BJ (cell line): ENCODE measurements at regions not wholly inside any gene's neighbourhood (a gene's known extent, or its start where the extent isn't known, plus 50 kb on each side); places are given as distances from the start of the nearest gene placed in this dataset.
A peak's percentile ranks its signal among the peaks of the same experiment; 100 is the strongest.
"Not testable (repeated sequence)": the region's sequence is repeated elsewhere in the genome, so short reads cannot be mapped to it uniquely, and the experiment has no call there.

Experiments used
- CTCF ChIA-PET: fragments of 350-600 bp; formaldehyde crosslinking; extraction: SDS; loops from one replicate; lab custom pipeline; 2021; ENCODE audit warnings: antibody characterized with exemption, inconsistent platforms; lab: Yijun Ruan, JAX
- POLR2A ChIA-PET: fragments of 300-600 bp; sonication (Branson Sonifier 250); formaldehyde crosslinking; extraction: SDS; loops from one replicate; lab custom pipeline; 2021; ENCODE audit warnings: antibody characterized with exemption; lab: Charles Lee
- DNase-seq: peaks from one replicate; pipeline ENCODE4 v3.0.0-alpha.2; 2011; ENCODE audit warnings: low read depth
- H3K27me3 ChIP-seq: 2 replicates; pipeline ENCODE4 v1.6.0; 2011; ENCODE audit warnings: low read length; ENCODE audit not compliant: control insufficient read depth, insufficient read depth
- H3K36me3 ChIP-seq: 2 replicates; pipeline ENCODE4 v1.5.1; 2011; ENCODE audit warnings: low read length; ENCODE audit not compliant: control insufficient read depth, insufficient read depth
- H3K4me3 ChIP-seq: 2 replicates; pipeline ENCODE4 v1.5.1; 2011; ENCODE audit warnings: low read depth, mild to moderate bottlenecking, control low read depth, low read length
- TF ChIP-seq, protein P1 (sequence below): IDR thresholded peaks from 2 replicates; pipeline ENCODE4 v1.5.1; 2011; ENCODE audit warnings: low read depth, mild to moderate bottlenecking, control low read depth, inconsistent platforms, low read length, moderate library complexity; ENCODE audit not compliant: insufficient read depth

DNA sequence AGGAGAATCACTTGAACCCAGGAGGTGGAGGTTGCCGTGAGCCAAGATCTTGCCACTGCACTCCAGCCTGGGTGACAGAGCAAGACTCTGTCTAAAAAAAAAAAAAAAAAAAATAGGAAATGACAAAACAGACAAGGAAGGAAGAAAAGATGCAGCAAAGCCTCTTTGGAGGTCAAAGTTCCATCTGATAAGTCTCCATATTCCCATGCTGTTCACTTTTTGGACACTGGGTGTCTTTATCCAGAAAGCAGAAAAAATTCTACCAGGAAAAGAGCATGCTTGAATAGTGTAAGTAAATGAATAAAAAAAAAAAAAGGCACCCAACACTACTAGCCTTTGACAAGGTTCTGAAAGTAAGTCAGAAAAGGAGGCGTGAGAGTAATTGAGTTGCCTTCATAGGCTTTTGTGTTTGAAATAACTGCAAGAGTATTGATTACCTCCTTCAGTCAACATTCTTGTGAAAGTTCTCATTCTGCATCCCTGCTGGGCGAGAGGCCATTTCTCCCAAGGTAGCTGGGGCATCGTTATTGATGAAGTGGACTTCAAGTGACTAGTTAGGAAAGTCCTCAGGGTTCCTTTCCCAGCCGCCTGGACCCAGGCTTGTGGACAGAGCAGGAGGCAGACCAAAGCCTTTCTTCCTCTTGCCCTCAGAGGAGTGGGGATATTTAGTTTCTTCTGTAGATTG, 133.3 kb upstream of the KIF5B start:
- no peaks in the 10 kb centered on the region for H3K27me3 ChIP-seq
- ChIA-PET CTCF (interaction anchor here (0.6 to 1.9 kb wide), 8 partner anchors 10 to 1654 kb away, joined by 3 to 8 read pairs (median 5); no protein-coding TSS in a partner anchor), POLR2A (no interaction called here)
- H3K36me3 ChIP-seq: no peaks in the 10 kb centered on the region
- TF ChIP-seq, protein P1, sequence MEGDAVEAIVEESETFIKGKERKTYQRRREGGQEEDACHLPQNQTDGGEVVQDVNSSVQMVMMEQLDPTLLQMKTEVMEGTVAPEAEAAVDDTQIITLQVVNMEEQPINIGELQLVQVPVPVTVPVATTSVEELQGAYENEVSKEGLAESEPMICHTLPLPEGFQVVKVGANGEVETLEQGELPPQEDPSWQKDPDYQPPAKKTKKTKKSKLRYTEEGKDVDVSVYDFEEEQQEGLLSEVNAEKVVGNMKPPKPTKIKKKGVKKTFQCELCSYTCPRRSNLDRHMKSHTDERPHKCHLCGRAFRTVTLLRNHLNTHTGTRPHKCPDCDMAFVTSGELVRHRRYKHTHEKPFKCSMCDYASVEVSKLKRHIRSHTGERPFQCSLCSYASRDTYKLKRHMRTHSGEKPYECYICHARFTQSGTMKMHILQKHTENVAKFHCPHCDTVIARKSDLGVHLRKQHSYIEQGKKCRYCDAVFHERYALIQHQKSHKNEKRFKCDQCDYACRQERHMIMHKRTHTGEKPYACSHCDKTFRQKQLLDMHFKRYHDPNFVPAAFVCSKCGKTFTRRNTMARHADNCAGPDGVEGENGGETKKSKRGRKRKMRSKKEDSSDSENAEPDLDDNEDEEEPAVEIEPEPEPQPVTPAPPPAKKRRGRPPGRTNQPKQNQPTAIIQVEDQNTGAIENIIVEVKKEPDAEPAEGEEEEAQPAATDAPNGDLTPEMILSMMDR: peak; percentile 32; the same call in 1 of the 2 replicates
- DNase-seq: no peak
- no peak overlapping the region for H3K4me3 ChIP-seq

DNA sequence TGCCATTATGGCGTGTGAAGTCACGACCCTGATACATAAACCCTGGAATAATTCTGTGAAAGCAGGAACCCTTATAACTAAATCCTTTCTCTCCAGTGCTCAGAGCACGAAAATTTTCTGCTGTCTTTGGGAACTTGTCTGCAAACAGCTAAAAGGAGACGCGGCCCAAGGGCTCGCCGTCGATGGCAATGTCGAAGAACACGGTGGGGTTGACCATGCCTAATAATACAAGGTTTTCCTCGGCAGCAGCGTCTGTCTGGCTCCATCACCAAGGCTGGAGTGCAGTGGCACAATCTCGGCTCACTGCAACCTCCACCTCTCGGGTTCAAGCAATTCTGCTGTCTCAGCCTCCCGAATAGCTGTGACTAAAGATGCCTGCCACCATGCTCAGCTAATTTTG, 132.4 kb upstream of the KIF5B start:
- H3K36me3 ChIP-seq, POLR2A ChIA-PET, CTCF ChIA-PET, H3K4me3 ChIP-seq, H3K27me3 ChIP-seq, DNase-seq: not testable (repeated sequence)

DNA sequence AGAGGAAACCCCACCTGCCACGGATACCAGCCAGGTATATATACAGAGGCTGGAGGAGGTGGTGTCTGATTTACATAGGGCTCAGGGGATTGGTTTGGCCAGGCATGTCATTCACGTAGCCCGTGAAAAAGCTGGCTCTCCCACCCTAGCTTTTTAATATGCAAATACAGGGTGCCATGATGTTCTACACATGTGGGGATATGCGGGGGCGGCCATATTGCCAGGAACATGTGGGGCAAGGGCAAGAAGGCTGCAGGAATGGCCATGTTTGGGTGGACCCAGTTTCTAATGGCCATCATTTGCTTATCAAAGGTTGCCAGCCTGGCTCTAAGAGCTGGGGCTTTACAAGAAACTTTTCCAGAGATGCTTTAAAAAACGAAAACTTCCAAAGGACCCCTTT, 131.5 kb upstream of the KIF5B start:
- TF ChIP-seq, protein P1: no peak
- ChIA-PET CTCF (interaction anchor here (1.1 to 1.5 kb wide), 3 partner anchors 12 to 22 kb away, joined by 3 to 4 read pairs (median 4); no protein-coding TSS in a partner anchor), POLR2A (no interaction called here)
- DNase-seq: no peak
- Histone ChIP-seq H3K27me3 (no peaks in the 10 kb centered on the region), H3K36me3 (no peaks in the 10 kb centered on the region), H3K4me3 (no peak overlapping the region)

DNA sequence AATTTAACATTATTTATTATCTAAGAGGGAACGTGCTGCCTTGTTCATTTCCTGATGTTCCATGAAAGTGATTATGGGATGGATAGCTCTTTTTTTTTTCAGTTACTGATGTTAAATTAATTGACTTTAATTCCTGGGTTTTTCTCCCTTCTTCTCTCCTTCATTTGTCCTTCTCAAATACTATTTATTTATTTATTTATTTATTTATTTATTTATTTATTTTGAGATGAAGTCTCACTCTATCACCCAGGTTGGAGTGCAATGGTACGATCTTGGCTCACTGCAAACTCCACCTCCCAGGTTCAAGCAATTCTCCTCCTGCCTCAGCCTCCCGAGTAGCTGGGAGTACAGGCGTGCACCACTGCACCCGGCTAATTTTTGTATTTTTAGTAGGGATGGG, 127.4 kb upstream of the KIF5B start:
- H3K36me3 ChIP-seq, DNase-seq, H3K4me3 ChIP-seq, H3K27me3 ChIP-seq: not testable (repeated sequence)
- ChIA-PET CTCF (interaction anchor here (0.7 kb wide), 1 partner anchor 59 kb away, joined by 3 read pairs; no protein-coding TSS in a partner anchor), POLR2A (interaction anchor here (0.6 kb wide), 1 partner anchor 123 kb away, joined by 5 read pairs; no protein-coding TSS in a partner anchor)

DNA sequence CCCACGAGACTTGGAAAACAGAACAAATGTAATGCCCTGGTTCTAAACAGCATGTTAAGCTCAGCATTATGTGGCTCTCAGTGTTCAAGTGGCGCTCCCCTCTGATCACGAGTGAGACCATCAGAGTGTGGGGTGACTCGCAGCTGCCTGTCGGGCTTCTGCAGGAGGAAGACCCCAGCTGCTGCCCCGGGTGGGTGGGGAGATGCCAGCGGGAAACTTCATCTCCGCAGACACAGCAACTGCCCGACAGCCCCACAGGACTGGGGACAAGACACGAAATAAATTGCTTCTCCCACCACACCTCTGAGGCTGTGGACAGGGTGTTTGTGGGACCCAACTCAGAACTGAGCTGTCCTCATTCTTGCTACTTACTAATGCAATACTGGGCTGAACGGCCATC, 126.3 kb upstream of the KIF5B start:
- POLR2A ChIA-PET: no interaction called here
- CTCF ChIA-PET: interaction anchor here (1.3 kb wide), 1 partner anchor 8 kb away, joined by 3 read pairs; no protein-coding TSS in a partner anchor
- TF ChIP-seq, protein P1: no peak
- H3K36me3 ChIP-seq: no peaks in the 10 kb centered on the region
- no peak for DNase-seq
- no peaks in the 10 kb centered on the region for H3K27me3 ChIP-seq
- H3K4me3 ChIP-seq: no peak overlapping the region

DNA sequence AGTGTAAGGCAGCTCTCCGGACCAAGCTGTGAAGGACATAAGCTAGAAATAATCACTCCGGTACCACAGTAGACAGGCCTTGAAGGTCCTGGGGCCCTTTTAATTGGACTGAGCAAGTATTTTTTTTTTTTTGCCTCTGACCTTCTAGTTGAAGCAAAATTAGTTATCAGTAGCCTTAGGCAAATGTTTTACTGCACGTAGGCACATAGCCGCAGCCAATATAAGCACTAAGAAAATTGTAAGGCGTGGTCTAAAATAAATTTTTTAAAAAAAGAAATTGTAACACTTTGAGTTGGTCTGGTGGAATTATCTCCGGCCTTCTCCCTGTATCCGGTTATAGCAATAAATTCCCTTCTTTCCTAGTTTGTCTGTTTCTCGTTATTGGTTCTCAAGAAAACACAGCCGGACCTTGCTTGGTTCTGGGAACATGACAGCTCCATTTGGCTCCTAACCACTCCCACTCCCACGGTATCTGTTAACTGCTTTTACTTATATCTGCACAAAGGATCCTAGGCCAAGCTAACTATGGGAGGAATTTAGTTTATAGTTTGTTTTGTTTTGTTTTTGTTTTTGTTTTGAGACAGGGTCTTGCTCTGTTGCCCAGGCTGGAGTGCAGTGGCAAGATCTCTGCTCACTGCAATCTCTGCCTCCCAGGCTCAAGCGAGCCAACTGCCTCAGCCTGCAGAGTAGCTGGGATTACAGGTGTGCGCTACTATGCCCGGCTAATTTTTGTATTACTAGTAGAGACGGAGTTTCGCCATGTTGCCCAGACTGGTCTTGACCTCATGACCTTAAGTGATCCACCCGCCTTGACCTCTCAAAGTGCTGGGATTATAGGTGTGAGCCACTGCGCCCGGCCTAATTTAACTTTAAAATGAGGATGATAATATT, 124.4 kb upstream of the KIF5B start:
- no peaks in the 10 kb centered on the region for H3K27me3 ChIP-seq
- CTCF ChIA-PET: interaction anchor here (0.6 kb wide), 2 partner anchors 14 to 20 kb away, joined by 3 to 4 read pairs; no protein-coding TSS in a partner anchor
- POLR2A ChIA-PET: no interaction called here
- peak; percentile 17 for DNase-seq
- H3K4me3 ChIP-seq: no peak overlapping the region
- TF ChIP-seq, protein P1: no peak
- H3K36me3 ChIP-seq: no peaks in the 10 kb centered on the region
